ENCODE measurements at regions not wholly inside any gene's neighbourhood (a gene's known extent, or its start where the extent isn't known, plus 50 kb on each side); places are given as distances from the start of the nearest gene placed in this dataset.

GRCh38 chr13:65855242-65855805 is 1374.8 kb downstream of the PCDH9 start:
- WGBS, 2 donors, result 69 to 77% methylated on average over 7 of the region's 7 CpGs
- no peaks in the 10 kb centered on the region for H3K36me3 ChIP-seq
- intact Hi-C loops (cut with DNase I), result no loop called here
- no peak for DNase-seq
- H3K4me1 ChIP-seq, result no peaks in the 10 kb centered on the region
- no peaks in the 10 kb centered on the region for H3K9me3 ChIP-seq
- H3K27me3 ChIP-seq, result no peaks in the 10 kb centered on the region
- H3K27ac ChIP-seq, result no peak overlapping the region
- TF ChIP-seq CTCF (IDR thresholded peaks at IDR 0.05), result no peak
- no peak for TF ChIP-seq POLR2A (IDR thresholded peaks at IDR 0.05)
- H3K4me3 ChIP-seq, result no peak overlapping the region

DNA sequence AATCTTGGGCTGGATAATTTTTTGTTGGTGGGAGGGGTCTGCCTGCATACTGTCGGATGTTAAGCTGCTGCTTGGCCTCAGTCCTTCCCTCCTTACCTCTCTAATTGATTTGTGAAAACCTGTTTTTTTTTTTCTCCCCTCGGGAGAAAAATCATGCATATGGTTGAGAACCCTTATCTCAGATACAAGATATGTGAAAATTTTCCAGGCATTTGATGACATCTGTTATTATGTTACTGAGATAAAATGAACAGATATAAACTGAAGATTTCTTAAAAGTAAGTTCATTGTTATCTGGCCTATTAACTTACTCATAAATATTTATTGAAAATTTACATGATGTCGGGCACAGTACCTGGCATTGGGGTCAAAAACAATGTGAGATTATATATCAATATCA is 1375.7 kb downstream of the PCDH9 start:
- no peak for DNase-seq
- no peak overlapping the region for H3K27ac ChIP-seq

GRCh38 chr13:65844266-65844841 is 1385.8 kb downstream of the PCDH9 start:
- no peak overlapping the region for H3K27ac ChIP-seq
- no peaks in the 10 kb centered on the region for H3K9me3 ChIP-seq
- no peak for TF ChIP-seq POLR2A (IDR thresholded peaks at IDR 0.05)
- TF ChIP-seq CTCF (IDR thresholded peaks at IDR 0.05), result no peak
- intact Hi-C loops (cut with DNase I), result no loop called here
- H3K27me3 ChIP-seq, result no peaks in the 10 kb centered on the region
- no peak overlapping the region for H3K4me3 ChIP-seq
- no peaks in the 10 kb centered on the region for H3K36me3 ChIP-seq
- 90% methylated on average over 7 to 9 of the region's 22 CpGs for whole genome bisulfite sequencing, 2 donors
- H3K4me1 ChIP-seq, result no peaks in the 10 kb centered on the region
- DNase-seq, result no peak

More for the DNA sequence above, 1375.7 kb downstream of the PCDH9 start:
- Histone ChIP-seq H3K9me3 (no peaks in the 10 kb centered on the region), H3K4me3 (no peak overlapping the region), H3K4me1 (no peaks in the 10 kb centered on the region), H3K27me3 (no peaks in the 10 kb centered on the region), H3K36me3 (no peaks in the 10 kb centered on the region)
- intact Hi-C loops (cut with DNase I), result no loop called here
- TF ChIP-seq POLR2A (IDR thresholded peaks at IDR 0.05) (no peak), CTCF (IDR thresholded peaks at IDR 0.05) (no peak)
- 58 to 61% methylated on average over 3 of the region's 3 CpGs for WGBS, 2 donors

DNA sequence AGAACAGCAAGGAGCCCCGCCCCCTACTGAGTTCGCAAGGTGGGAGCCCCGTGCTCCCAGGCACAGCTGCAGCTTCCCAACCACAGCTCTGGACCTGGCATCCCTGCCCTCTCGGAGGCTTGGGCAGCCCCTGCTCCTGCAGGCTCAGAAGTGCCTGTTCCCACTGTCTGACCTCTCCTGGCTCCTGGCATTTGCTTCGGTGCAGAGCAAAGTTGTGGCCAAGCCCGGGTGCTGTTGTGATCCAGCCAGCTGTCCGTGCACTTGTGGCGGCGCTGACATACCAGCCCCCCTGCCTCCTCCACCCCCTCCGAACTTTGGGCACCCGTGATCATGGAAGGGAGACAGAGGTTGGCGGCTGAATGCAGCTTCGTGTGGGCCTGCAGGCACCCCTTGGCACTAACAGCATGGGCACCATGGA is 1386.8 kb downstream of the PCDH9 start:
- Histone ChIP-seq H3K4me3 (no peak overlapping the region), H3K9me3 (no peaks in the 10 kb centered on the region), H3K36me3 (no peaks in the 10 kb centered on the region), H3K4me1 (no peaks in the 10 kb centered on the region), H3K27me3 (no peaks in the 10 kb centered on the region), H3K27ac (no peak overlapping the region)
- intact Hi-C loops (cut with DNase I), result no loop called here
- no peak for DNase-seq
- TF ChIP-seq CTCF (IDR thresholded peaks at IDR 0.05), result no peak
- TF ChIP-seq POLR2A (IDR thresholded peaks at IDR 0.05), result no peak
- WGBS, 2 donors, result 65 to 80% methylated on average over 4 of the region's 13 CpGs

- intact Hi-C loops (cut with DNase I), result no loop called here
- no peaks in the 10 kb centered on the region for H3K9me3 ChIP-seq
- 28 to 30% methylated on average over 3 of the region's 3 CpGs for WGBS, 2 donors
- H3K4me1 ChIP-seq, result no peaks in the 10 kb centered on the region
- no peak for TF ChIP-seq CTCF (IDR thresholded peaks at IDR 0.05)
- no peak for TF ChIP-seq POLR2A (IDR thresholded peaks at IDR 0.05)
- H3K4me3 ChIP-seq, result no peak overlapping the region
- DNase-seq, result no peak
- H3K27me3 ChIP-seq, result no peaks in the 10 kb centered on the region
- no peaks in the 10 kb centered on the region for H3K36me3 ChIP-seq
- no peak overlapping the region for H3K27ac ChIP-seq
These were observed 1389.0 kb downstream of the PCDH9 start for GRCh38 chr13:65841156-65841555.
